K562 (cell line): ENCODE measurements at regions not wholly inside any gene's neighbourhood (a gene's known extent, or its start where the extent isn't known, plus 50 kb on each side); places are given as distances from the start of the nearest gene placed in this dataset.
A peak's percentile ranks its signal among the peaks of the same experiment; 100 is the strongest.

Source experiments
- BCL6 ChIP-seq: fragments of 250-450 bp; sonication (Bioruptor Pico); IDR thresholded peaks from 2 replicates; pipeline ENCODE4 v1.4.0; 2020
- FOXJ2 ChIP-seq: fragments of 200-800 bp; sonication (Bioruptor generic); IDR thresholded peaks from 2 replicates; pipeline ENCODE4 v1.6.1; 2016; ENCODE audit warnings: missing genetic modification characterization, missing compliant biosample characterization
- HIVEP1 ChIP-seq: fragments of 250-450 bp; sonication (Bioruptor Pico); IDR thresholded peaks from 2 replicates; pipeline ENCODE4 v1.4.0; 2020; ENCODE audit warnings: mild to moderate bottlenecking
- MAZ ChIP-seq, 2 experiments: fragments of 450-650 bp in 1 of 2; sonication (generic) in 1 of 2; formaldehyde crosslinking; IDR thresholded peaks in 1 of 2; conservative IDR thresholded peaks in 1 of 2; 2 replicates each; pipeline versions ENCODE4 v1.4.0 to v1.5.0; 2020; ENCODE audit warnings: mild to moderate bottlenecking in 1 of 2, missing genetic modification reagents in 1 of 2
- NCOA2 ChIP-seq, 2 experiments: fragments of 450-650 bp; IDR thresholded peaks; 2 replicates each; pipeline ENCODE4 v1.6.1; 2018; ENCODE audit warnings: mild to moderate bottlenecking in 2 of 2, moderate library complexity in 1 of 2; ENCODE audit not compliant: partially characterized antibody in 2 of 2
- NEUROD1 ChIP-seq: fragments of 150-350 bp; IDR thresholded peaks from 2 replicates; pipeline ENCODE4 v1.6.1; 2014; ENCODE audit warnings: borderline replicate concordance, low read length, low read depth; ENCODE audit not compliant: partially characterized antibody
- NFE2L1 ChIP-seq: fragments of 450-650 bp; IDR thresholded peaks from 2 replicates; pipeline ENCODE4 v1.6.1; 2016; ENCODE audit warnings: missing genetic modification characterization, low read depth, mild to moderate bottlenecking, missing compliant biosample characterization, moderate library complexity, borderline replicate concordance
- NR4A1 ChIP-seq, 2 experiments: fragments of 250-450 bp in 1 of 2; fragments of 450-650 bp in 1 of 2; sonication (Bioruptor Pico) in 1 of 2; IDR thresholded peaks; 2 replicates each; pipeline versions ENCODE4 v1.4.0 to v1.6.1; 2016 to 2020; ENCODE audit warnings: mild to moderate bottlenecking in 2 of 2, missing compliant biosample characterization in 1 of 2, missing genetic modification characterization in 1 of 2, moderate library complexity in 1 of 2
- OTX1 ChIP-seq: fragments of 450-650 bp; formaldehyde crosslinking; IDR thresholded peaks from 2 replicates; pipeline ENCODE4 v1.4.0; 2022; ENCODE audit warnings: mild to moderate bottlenecking
- RBM17 ChIP-seq: fragments of 200-400 bp; formaldehyde crosslinking; IDR thresholded peaks from 2 replicates; pipeline ENCODE4 v1.6.1; 2017; ENCODE audit warnings: low read depth, mild to moderate bottlenecking, low read length, borderline replicate concordance
- SOX6 ChIP-seq: fragments of 450-650 bp; IDR thresholded peaks from 2 replicates; pipeline ENCODE4 v1.6.1; 2014; ENCODE audit warnings: mild to moderate bottlenecking
- XRCC5 ChIP-seq: fragments of 200-400 bp; formaldehyde crosslinking; IDR thresholded peaks from 2 replicates; pipeline ENCODE4 v1.6.1; 2017; ENCODE audit warnings: low read depth, mild to moderate bottlenecking, low read length
- ZNF586 ChIP-seq: fragments of 450-650 bp; formaldehyde crosslinking; conservative IDR thresholded peaks from 2 replicates; pipeline ENCODE4 v1.4.0; 2020; ENCODE audit warnings: mild to moderate bottlenecking, moderate library complexity
- TF ChIP-seq, protein P1 (sequence below): sonication (generic); formaldehyde crosslinking; IDR thresholded peaks from 2 replicates; pipeline ENCODE4 v1.5.0; 2020; ENCODE audit warnings: missing genetic modification reagents
- TF ChIP-seq, protein P2 (sequence below), 2 experiments: fragments of 450-650 bp in 1 of 2; sonication (generic) in 1 of 2; formaldehyde crosslinking in 1 of 2; IDR thresholded peaks in 1 of 2; conservative IDR thresholded peaks in 1 of 2; 2 replicates each; pipeline versions ENCODE4 v1.6.1 to v1.8.1; 2016 to 2023; ENCODE audit warnings: mild to moderate bottlenecking in 2 of 2, moderate library complexity in 2 of 2, inconsistent platforms in 1 of 2, missing genetic modification reagents in 1 of 2
- TF ChIP-seq, protein P3 (sequence below), 2 experiments: IDR thresholded peaks in 1 of 2; conservative IDR thresholded peaks in 1 of 2; 2 replicates each; pipeline ENCODE4 v1.6.1; 2016; ENCODE audit warnings: low read depth in 2 of 2, mild to moderate bottlenecking in 1 of 2, missing compliant biosample characterization in 1 of 2, missing genetic modification characterization in 1 of 2, moderate library complexity in 1 of 2
- TF ChIP-seq, protein P4 (sequence below): sonication (generic); formaldehyde crosslinking; IDR thresholded peaks from 2 replicates; pipeline ENCODE4 v1.8.0; 2022; ENCODE audit warnings: mild to moderate bottlenecking, missing genetic modification reagents
- TF ChIP-seq, protein P5 (sequence below): sonication (generic); formaldehyde crosslinking; IDR thresholded peaks from 2 replicates; pipeline ENCODE4 v1.8.0; 2022; ENCODE audit warnings: missing genetic modification reagents, mild to moderate bottlenecking, borderline replicate concordance

DNA sequence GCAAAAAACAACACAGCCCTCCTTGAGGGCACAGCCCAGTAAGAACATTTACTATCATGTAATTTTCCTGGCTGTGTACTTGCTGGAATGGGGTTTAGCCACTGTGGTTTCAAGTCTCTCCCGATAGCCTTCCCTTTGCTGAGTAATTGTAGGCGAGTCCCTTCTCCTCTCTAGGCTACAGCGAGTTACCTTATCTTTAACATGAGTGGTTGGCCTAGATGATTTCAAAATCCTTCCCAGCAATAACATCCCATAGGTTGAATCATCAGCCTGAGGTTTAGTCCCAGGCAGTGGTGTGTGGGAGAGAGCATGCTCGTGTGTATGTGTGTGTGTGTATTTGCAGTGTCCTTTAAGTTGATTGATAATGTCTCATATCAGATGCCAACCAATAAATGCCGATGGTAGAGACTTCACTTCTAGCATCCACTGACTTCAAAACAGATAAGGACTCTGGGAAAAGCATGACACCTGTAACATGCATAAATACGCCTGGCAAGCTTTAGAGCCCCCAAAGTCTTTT, 142.9 kb upstream of the ZMIZ1 start (continued):
- TF ChIP-seq, protein P1, sequence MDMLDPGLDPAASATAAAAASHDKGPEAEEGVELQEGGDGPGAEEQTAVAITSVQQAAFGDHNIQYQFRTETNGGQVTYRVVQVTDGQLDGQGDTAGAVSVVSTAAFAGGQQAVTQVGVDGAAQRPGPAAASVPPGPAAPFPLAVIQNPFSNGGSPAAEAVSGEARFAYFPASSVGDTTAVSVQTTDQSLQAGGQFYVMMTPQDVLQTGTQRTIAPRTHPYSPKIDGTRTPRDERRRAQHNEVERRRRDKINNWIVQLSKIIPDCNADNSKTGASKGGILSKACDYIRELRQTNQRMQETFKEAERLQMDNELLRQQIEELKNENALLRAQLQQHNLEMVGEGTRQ = no peak
- TF ChIP-seq BCL6 (CRISPR knock-in tag) (no peak), NCOA2 (IDR thresholded peaks at IDR 0.05; ENCODE audit: partially characterized antibody in 2 of 2) (no peak), NFE2L1 (tag) (no peak), NR4A1 (CRISPR knock-in tag; IDR thresholded peaks at IDR 0.05) (no peak), NR4A1 (tag; IDR thresholded peaks at IDR 0.05) (no peak), XRCC5 (no peak), ZNF586 (CRISPR knock-in tag) (no peak), RBM17 (no peak), FOXJ2 (tag) (no peak), NEUROD1 (no peak), OTX1 (CRISPR knock-in tag) (0 out of 2 replicates have a peak, but pooled peaks have one; percentile 9), SOX6 (peak; percentile 41; the same call in 1 of the 2 replicates), HIVEP1 (CRISPR knock-in tag) (no peak), MAZ (CRISPR knock-in tag; conservative IDR thresholded peaks at IDR 0.05 in 1 of 2, IDR thresholded peaks at IDR 0.05 in 1 of 2) (no peak)
- TF ChIP-seq, protein P2, sequence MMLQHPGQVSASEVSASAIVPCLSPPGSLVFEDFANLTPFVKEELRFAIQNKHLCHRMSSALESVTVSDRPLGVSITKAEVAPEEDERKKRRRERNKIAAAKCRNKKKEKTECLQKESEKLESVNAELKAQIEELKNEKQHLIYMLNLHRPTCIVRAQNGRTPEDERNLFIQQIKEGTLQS (IDR thresholded peaks at IDR 0.05) = peak; percentile 74; the same call in 1 of the 2 replicates
- TF ChIP-seq, protein P2 (CRISPR knock-in tag; conservative IDR thresholded peaks at IDR 0.05) = 0 out of 2 replicates have a peak, but pooled peaks have one; percentile 32
- TF ChIP-seq, protein P3, sequence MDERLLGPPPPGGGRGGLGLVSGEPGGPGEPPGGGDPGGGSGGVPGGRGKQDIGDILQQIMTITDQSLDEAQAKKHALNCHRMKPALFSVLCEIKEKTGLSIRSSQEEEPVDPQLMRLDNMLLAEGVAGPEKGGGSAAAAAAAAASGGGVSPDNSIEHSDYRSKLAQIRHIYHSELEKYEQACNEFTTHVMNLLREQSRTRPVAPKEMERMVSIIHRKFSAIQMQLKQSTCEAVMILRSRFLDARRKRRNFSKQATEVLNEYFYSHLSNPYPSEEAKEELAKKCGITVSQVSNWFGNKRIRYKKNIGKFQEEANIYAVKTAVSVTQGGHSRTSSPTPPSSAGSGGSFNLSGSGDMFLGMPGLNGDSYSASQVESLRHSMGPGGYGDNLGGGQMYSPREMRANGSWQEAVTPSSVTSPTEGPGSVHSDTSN (CRISPR knock-in tag; IDR thresholded peaks at IDR 0.05; ENCODE audit: low read depth) = no peak
- TF ChIP-seq, protein P3 (tag; conservative IDR thresholded peaks at IDR 0.05; ENCODE audit: low read depth) = no peak
- TF ChIP-seq, protein P4, sequence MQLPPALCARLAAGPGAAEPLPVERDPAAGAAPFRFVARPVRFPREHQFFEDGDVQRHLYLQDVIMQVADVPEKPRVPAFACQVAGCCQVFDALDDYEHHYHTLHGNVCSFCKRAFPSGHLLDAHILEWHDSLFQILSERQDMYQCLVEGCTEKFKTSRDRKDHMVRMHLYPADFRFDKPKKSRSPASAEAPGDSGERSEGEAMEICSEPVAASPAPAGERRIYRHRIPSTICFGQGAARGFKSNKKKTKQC = no peak
- TF ChIP-seq, protein P5, sequence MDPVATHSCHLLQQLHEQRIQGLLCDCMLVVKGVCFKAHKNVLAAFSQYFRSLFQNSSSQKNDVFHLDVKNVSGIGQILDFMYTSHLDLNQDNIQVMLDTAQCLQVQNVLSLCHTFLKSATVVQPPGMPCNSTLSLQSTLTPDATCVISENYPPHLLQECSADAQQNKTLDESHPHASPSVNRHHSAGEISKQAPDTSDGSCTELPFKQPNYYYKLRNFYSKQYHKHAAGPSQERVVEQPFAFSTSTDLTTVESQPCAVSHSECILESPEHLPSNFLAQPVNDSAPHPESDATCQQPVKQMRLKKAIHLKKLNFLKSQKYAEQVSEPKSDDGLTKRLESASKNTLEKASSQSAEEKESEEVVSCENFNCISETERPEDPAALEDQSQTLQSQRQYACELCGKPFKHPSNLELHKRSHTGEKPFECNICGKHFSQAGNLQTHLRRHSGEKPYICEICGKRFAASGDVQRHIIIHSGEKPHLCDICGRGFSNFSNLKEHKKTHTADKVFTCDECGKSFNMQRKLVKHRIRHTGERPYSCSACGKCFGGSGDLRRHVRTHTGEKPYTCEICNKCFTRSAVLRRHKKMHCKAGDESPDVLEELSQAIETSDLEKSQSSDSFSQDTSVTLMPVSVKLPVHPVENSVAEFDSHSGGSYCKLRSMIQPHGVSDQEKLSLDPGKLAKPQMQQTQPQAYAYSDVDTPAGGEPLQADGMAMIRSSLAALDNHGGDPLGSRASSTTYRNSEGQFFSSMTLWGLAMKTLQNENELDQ (CRISPR knock-in tag) = no peak
